ENCODE measurements at regions not wholly inside any gene's neighbourhood (a gene's known extent, or its start where the extent isn't known, plus 50 kb on each side); places are given as distances from the start of the nearest gene placed in this dataset.
A peak's percentile ranks its signal among the peaks of the same experiment; 100 is the strongest.
"Not testable (repeated sequence)": the region's sequence is repeated elsewhere in the genome, so short reads cannot be mapped to it uniquely, and the experiment has no call there.

DNA sequence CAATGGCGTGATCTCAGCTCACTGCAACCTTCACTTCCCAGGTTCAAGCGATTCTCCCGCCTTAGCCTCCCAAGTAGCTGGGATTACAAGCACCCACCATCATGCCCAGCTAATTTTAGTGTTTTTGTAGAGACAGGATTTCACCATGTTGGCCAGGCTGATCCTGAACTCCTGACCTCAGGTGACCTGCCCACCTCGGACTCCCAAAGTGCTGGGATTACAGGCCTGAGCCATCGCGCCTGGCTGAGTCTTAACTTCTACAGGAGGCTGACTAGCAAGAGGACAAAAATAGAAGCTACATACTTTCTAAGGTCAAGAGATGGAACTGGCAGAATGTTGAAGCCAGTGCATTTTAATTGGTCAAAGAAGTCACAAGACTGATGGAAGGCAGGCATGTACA, 2296.2 kb upstream of the RAG2 start:
- DNase-seq (ENCODE audit: low spot score): not testable (repeated sequence)

DNA sequence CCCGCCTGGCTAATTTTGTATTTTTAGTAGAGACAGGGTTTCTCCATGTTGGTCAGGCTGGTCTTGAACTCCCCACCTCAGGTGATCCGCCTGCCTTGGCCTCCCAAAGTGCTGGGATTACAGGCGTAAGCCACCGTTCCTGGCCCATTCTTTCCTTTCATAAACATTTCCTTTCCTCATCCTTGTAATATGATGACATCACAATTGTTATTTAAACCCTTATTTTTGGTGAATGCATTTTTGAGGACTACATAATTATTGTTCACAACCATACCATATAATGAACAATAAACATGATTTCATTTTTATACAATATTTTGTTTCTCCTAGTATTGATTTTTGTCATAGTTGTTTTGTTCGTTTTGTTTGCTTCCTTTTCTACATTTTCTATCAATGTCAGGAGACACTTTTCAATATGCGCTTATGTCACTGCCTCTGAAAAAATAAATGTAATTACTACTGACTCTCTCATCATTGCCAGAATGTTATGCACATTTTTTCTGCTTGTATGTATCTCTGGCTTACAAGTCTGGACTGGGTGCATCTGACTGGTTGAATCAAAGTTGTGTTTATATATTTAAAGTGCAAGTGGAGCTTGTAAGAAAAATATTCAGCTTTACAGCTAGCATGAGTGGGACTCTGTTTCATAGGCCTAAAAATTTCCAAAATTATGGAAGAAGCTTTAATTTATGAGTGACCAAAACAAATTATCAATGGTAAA, 2286.3 kb upstream of the RAG2 start:
- DNase-seq (ENCODE audit: low spot score): no peak

DNA sequence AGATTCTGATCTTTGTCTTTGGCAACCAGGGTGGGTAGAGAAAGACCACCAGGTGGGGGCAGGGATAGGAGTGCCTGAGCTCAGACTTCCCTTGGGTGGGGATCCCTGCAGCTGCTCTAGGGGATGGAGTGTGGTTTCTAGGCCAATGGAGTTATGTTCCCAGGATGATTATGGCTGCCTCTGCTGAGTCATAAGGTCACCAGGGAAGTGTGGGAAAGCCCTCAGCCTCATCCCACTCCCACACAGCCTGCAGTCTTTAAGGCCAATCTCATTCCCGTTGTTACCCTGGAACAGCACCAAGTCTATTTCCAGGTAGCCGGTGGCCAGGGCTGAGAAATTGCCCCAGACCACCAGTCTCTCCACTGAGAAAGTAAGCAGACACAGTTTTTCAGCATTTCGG, 2269.3 kb upstream of the RAG2 start:
- DNase-seq (ENCODE audit: low spot score): no peak

DNA sequence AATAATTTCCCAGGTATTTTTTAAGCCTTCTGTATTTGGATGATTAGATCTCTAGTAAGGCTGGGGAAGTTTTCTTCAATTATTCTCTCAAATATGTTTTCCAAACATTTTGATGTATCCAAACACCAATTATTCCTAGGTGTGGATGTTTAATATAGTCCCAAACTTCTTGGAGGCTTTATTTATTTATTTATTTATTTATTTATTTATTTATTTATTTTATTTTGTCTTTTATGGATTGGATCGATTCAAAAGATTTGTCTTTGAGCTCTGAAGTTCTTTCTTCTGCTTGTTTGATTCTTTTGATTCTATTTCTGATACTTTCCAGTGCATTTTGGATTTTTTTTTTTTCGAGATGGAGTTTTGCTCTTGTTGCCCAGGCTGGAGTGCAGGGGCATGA, 2267.9 kb upstream of the RAG2 start:
- no peak for DNase-seq (ENCODE audit: low spot score)

- no peak for DNase-seq (ENCODE audit: low spot score)
These were observed 2245.0 kb upstream of the RAG2 start for GRCh38 chr11:38842991-38843390.

DNA sequence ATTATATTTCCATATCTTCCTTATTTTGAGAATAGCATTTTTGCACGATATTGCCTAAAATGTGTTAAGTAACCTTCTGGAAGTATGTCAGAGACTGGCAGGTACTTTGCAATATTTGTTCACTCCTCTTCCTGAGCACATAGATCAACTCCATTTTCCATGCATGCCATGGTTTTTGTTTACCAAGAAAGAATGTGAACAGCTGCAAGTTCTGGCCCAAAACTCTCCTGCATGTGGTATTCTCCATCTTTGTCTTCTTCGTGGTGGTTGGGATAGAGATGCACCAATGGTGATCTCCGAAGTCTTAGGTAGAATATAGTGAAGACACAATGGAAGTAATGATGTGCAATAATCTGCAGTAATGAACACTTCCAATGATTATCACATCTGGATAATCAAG, 2241.0 kb upstream of the RAG2 start:
- DNase-seq (ENCODE audit: low spot score): no peak

GRCh38 chr11:38835966-38836365, 2237.9 kb upstream of the RAG2 start:
- no peak for DNase-seq (ENCODE audit: low spot score)

DNA sequence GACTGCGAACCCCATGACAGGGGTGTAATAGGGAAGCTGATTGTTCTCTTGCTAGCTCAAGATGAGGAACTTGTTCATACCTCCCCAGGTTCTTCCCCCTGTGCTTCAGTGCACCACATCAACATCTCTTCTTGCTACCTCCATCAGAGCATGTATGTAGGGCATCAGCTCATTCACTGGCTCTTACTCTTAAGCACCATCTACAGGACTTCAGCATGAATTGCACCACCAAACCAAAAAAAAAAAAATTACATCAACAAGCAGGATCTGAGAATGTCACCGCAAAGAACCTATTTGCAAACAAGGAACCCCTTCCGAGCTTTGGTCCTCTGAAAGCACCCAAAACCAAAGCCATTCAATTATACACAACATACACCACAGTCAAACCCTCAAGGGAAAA, 2226.5 kb upstream of the RAG2 start:
- no peak for DNase-seq (ENCODE audit: low spot score)

DNA sequence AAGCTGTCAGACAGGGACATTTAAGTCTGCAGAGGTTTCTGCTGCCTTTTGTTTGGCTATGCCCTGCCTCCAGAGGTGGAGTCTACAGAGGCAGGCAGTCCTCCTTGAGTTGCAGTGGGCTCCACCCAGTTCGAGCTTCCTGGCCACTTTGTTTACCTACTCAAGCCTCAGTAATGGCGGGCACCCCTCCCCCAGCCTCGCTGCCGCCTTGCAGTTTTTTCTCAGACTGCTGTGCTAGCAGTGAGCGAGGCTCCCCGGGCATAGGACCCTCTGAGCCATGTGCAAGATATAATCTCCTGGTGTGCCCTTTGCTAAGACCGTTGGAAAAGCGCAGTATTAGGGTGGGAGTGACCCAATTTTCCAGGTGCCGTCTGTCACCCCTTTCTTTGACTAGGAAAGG, 2223.8 kb upstream of the RAG2 start:
- DNase-seq (ENCODE audit: low spot score): not testable (repeated sequence)

- no peak for DNase-seq (ENCODE audit: low spot score)
These were observed 2221.9 kb upstream of the RAG2 start for GRCh38 chr11:38819981-38820380.

DNA sequence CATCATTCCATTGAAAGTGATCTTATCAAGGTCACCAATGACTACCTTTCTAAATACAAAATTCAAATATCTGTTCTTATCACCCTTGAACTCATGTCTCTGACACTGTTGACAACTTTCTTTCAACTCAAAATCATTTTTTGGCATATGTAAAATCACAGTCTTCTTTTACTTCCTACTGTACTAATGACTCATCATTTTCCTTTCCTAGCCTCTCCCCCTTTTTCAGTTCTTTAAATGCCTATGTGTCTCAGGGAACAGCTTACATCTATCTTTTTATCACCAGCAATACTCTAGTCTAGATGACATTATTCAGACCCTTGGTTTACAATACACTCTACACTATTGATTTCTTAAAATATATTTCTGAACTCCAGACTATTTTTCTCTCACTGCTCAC, 2220.7 kb upstream of the RAG2 start:
- DNase-seq (ENCODE audit: low spot score): no peak

- DNase-seq (ENCODE audit: low spot score): no peak
These were observed 2216.6 kb upstream of the RAG2 start for GRCh38 chr11:38814670-38815069.

DNA sequence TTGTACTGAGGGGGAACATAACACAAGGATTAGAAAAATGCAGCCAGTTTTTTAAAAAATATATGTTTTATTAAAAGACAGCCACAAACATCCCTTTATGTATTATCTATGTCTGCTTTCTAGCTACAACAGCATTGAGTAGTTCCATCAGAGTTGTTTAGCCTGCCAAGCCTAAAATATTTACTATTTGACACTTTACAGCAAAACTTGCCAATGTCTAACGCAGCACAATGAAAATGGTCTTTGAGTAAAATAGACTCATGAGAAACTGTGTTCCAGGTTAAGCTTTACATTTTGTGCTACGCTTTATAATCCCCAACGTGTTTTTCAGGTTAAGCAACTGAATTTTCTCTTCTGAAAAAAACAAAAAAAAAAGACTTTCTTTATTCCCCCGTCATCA, 2211.5 kb upstream of the RAG2 start:
- DNase-seq (ENCODE audit: low spot score): no peak

DNA sequence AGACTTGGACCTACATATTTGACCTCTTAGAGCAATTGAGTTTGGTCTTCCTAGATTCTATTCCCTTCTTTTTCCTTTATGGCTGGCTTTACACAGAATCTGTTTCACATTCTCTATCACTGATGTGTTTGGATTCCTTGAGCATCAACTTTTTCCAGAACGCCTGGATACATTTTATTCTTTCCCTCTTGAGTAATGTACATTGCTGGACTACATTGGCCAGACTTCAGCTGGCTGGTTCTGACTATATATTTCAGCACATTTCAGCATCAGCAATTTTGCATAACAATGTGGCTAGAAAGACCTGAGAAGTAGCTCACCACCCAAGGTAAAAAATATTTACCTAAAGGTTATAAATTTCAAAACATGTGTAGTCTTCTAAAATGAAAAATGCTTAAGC, 2198.2 kb upstream of the RAG2 start:
- DNase-seq (ENCODE audit: low spot score): no peak

DNA sequence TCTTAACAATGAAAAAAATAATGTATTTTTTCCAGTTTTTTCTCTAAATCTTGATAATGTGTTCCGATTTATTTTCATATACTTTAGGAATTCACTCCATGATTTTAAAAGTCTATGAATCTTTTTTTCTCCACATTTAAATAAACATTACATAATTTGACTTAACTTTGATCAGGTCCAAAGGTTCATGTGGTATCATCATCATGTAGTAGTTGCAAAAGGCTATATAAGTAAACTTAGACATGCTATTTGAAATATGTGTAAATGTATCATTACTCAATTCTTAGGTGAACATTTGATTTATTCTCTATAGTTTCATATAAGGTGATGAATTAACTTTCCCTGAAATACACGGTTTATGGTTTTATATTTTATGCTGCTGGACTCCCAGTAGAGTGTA, 2197.0 kb upstream of the RAG2 start:
- no peak for DNase-seq (ENCODE audit: low spot score)

DNA sequence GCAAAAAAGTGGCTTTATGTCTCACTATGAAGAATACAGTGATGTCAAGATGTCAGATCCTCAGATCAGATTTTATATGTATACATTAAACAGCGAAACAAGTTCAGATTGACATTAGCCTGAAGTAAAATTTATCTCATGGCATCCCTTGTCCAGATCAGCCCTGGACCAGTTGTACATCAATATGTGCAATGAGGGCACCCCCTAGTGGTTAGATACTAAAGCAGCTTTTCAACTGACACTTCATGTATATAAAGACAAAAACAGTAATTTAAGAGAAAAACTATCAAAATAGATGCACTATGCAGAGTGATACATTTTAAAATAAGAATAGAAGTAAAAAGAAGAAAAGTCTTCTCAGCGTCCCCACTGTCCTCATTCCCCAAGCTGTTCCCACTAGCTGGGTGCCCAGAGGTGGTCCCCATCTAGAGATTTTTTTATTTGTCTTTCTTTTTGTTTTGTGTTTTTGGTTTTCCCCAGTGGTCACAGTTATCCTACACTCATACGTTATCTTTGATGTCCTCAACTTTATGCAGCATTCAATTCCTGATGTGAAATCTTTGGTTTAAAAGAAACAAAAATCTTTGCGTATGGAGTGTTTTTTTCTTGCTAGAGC, 2193.4 kb upstream of the RAG2 start:
- peak; percentile 46 for DNase-seq (ENCODE audit: low spot score)

GRCh38 chr11:38788561-38788960, 2190.5 kb upstream of the RAG2 start:
- no peak for DNase-seq (ENCODE audit: low spot score)

- DNase-seq (ENCODE audit: low spot score): no peak
These were observed 2186.1 kb upstream of the RAG2 start for GRCh38 chr11:38784164-38784563.

DNA sequence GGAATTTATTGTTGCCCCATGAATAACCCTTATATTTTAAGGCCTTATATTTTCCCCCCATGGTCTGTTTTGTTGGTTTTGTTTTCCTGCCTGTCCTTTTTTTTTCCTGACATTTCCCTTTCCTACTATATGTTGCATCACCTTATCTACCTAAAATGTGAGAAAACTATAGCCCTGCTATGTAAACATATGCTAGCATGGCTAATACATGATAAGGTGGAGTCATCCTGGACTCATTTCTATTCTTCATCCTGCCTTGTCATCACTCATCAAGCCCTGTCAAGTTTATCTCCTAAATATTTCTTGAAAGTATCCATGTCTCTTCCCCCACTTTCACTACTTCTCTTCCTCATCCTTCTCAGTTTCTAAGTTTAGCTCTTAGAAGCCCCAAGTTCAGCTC, 2168.8 kb upstream of the RAG2 start:
- no peak for DNase-seq (ENCODE audit: low spot score)

- no peak for DNase-seq (ENCODE audit: low spot score)
These were observed 2161.4 kb upstream of the RAG2 start for GRCh38 chr11:38759394-38759793.

DNA sequence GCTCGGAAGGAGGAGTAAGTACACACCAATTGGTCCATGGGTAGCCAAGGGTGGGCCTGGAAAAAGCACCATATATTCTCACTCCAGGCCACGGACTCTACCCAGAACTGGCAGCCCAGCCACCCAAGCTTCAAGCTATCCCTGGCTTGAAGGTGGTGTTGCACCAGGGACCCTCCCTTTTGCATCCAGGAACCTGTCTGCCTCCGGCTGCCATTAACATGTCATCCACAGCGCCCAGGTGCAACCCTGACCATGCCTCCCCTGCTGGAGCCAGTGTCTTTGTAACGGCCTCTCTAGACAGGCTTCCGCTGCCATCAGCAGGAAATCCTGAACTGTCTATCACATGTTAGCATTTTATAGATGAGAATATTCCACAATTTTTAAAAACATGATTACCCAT, 2158.5 kb upstream of the RAG2 start:
- DNase-seq (ENCODE audit: low spot score): no peak

GRCh38 chr11:38751421-38751820, 2153.4 kb upstream of the RAG2 start:
- DNase-seq (ENCODE audit: low spot score): no peak

DNA sequence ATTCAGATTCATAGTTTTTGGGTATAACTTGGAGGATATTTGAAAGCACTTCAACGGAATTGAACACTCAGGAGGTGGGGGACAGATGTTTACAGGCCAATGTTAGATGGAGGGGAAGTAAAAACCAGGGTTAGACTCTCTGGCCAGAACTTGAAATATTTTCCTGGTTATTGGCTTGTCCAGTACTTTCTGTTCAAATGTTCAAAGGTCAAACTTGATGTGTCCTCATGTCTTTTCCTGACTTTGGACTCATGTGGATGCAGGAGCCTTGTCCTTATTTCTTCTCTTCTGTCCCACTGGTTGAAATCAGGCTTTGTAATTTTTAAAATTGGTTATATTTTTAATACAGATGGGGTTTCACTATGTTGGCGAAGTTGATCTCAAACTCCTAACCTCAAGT, 2148.5 kb upstream of the RAG2 start:
- DNase-seq (ENCODE audit: low spot score): not testable (repeated sequence)

GRCh38 chr11:38723361-38723760, 2125.3 kb upstream of the RAG2 start:
- no peak for DNase-seq (ENCODE audit: low spot score)

All from mucosa of gallbladder (tissue), 1 donor.